ENCODE measurements at regions not wholly inside any gene's neighbourhood (a gene's known extent, or its start where the extent isn't known, plus 50 kb on each side); places are given as distances from the start of the nearest gene placed in this dataset.

DNA sequence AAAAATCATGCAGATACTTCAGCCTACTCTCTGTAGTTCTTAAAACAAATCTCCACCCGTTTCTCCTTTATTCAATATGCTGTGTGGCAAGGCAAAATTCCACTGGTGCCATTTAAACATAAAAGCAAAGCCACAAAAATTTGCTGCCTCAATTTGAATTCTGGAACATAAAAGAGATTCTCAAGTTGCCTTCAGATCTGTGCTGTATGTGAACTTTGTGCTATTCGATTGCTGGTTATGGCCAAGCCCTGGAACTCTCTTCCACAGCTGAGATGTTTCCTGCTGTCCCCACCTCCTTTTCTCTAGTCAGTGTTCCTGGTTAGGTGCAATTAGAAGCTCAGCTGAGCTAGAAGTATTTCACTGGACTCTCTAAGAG is 395.3 kb upstream of the BTBD3 start (continued):
- TF ChIP-seq, protein P1, sequence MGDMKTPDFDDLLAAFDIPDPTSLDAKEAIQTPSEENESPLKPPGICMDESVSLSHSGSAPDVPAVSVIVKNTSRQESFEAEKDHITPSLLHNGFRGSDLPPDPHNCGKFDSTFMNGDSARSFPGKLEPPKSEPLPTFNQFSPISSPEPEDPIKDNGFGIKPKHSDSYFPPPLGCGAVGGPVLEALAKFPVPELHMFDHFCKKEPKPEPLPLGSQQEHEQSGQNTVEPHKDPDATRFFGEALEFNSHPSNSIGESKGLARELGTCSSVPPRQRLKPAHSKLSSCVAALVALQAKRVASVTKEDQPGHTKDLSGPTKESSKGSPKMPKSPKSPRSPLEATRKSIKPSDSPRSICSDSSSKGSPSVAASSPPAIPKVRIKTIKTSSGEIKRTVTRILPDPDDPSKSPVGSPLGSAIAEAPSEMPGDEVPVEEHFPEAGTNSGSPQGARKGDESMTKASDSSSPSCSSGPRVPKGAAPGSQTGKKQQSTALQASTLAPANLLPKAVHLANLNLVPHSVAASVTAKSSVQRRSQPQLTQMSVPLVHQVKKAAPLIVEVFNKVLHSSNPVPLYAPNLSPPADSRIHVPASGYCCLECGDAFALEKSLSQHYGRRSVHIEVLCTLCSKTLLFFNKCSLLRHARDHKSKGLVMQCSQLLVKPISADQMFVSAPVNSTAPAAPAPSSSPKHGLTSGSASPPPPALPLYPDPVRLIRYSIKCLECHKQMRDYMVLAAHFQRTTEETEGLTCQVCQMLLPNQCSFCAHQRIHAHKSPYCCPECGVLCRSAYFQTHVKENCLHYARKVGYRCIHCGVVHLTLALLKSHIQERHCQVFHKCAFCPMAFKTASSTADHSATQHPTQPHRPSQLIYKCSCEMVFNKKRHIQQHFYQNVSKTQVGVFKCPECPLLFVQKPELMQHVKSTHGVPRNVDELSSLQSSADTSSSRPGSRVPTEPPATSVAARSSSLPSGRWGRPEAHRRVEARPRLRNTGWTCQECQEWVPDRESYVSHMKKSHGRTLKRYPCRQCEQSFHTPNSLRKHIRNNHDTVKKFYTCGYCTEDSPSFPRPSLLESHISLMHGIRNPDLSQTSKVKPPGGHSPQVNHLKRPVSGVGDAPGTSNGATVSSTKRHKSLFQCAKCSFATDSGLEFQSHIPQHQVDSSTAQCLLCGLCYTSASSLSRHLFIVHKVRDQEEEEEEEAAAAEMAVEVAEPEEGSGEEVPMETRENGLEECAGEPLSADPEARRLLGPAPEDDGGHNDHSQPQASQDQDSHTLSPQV (IDR thresholded peaks at IDR 0.05): no peak
- TF ChIP-seq RAD51 (IDR thresholded peaks at IDR 0.05) (no peak), HDAC6 (IDR thresholded peaks at IDR 0.05; ENCODE audit: unreplicated experiment) (no peak)

DNA sequence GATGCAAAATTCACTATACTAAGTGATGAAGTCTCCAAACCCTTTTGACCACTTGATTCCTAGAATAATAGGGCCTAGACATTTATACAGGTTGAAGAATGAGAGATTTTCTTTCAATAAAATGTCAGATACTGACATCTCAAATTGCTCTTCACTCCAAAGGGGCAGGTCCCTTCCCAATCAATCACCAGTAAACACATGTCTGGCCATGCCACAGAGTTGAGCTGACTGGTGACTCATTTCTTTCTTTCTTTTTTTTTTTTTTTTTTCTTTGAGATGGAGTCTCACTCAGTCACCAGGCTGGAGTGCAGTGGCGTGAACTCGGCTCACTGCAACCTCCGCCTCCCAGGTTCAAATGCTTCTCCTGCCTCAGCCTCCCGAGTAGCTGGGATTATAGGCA is 388.6 kb upstream of the BTBD3 start:
- WGBS (ENCODE audit: insufficient coverage, insufficient replicate concordance, low lambda C conversion rate, missing lambda C conversion rate): 69% methylated on average over 4 of the region's 4 CpGs
- no peak for ATAC-seq
- SMC1A ChIA-PET (ENCODE audit: uncharacterized antibody, unreplicated experiment): interaction anchor here (1.1 kb wide), 1 partner anchor 10 kb away, joined by 3 read pairs; no protein-coding TSS in a partner anchor

More for the DNA sequence above, 388.6 kb upstream of the BTBD3 start:
- Histone ChIP-seq H3K9me3 (replicated peaks; ENCODE audit: control insufficient read depth, insufficient read depth, low read length) (no peaks in the 10 kb centered on the region; the same call in 2 of the 3 replicates), H3K27me3 (replicated peaks in 1 of 2; ENCODE audit: control insufficient read depth in 2 of 2, insufficient read depth in 2 of 2, low read length in 1 of 2) (no peaks in the 10 kb centered on the region), H3K36me3 (ENCODE audit: control insufficient read depth in 2 of 2, insufficient read depth in 2 of 2, low read length in 1 of 2) (no peaks in the 10 kb centered on the region), H4K20me1 (ENCODE audit: control insufficient read depth, insufficient read depth) (no peaks in the 10 kb centered on the region), H3K4me2 (ENCODE audit: control insufficient read depth, insufficient read depth) (no peak overlapping the region), H3K27ac (ENCODE audit: control insufficient read depth, insufficient read depth) (no peak overlapping the region), H3K4me1 (ENCODE audit: control insufficient read depth, insufficient read depth, low read length) (no peaks in the 10 kb centered on the region), H3K4me3 (no peak overlapping the region), H3K79me2 (ENCODE audit: control insufficient read depth, insufficient read depth, low read length) (no peaks in the 10 kb centered on the region), H3K9ac (ENCODE audit: control insufficient read depth, insufficient read depth, low read length) (no peak overlapping the region), H2AFZ (ENCODE audit: control insufficient read depth, low read depth, low read length) (no peak overlapping the region)
- intact Hi-C loops (cut with micrococcal nuclease; ENCODE audit: unreplicated experiment): no loop called here
- CTCF ChIA-PET: no interaction called here
- in situ Hi-C loops (cut with MboI): loop anchor here (25.0 kb wide), 1 partner anchor 1542 kb away; no protein-coding TSS in a partner anchor
- POLR2A ChIA-PET: no interaction called here
- RAD21 ChIA-PET (ENCODE audit: unreplicated experiment): interaction anchor here (0.8 kb wide), 1 partner anchor 39 kb away, joined by 3 read pairs; no protein-coding TSS in a partner anchor
- DNase-seq (ENCODE audit: low read depth, low spot score) (no peak), FAIRE-seq (no peak)
- no TSS peak for BruUV-seq (replicated peaks)
- TF ChIP-seq TCF7 (IDR thresholded peaks at IDR 0.05; ENCODE audit: borderline replicate concordance): no peak
- no peak for TF ChIP-seq IKZF2 (IDR thresholded peaks at IDR 0.05)
- TF ChIP-seq FOS (IDR thresholded peaks at IDR 0.05; ENCODE audit: borderline replicate concordance, extremely low read depth, insufficient read length): no peak
- no peak for TF ChIP-seq MYB (IDR thresholded peaks at IDR 0.05; ENCODE audit: borderline replicate concordance, low read depth, low read length)
- TF ChIP-seq CEBPB (IDR thresholded peaks at IDR 0.05; ENCODE audit: borderline replicate concordance in 1 of 2, low read depth in 2 of 2, low read length in 2 of 2): no peak
- TF ChIP-seq, protein P2, sequence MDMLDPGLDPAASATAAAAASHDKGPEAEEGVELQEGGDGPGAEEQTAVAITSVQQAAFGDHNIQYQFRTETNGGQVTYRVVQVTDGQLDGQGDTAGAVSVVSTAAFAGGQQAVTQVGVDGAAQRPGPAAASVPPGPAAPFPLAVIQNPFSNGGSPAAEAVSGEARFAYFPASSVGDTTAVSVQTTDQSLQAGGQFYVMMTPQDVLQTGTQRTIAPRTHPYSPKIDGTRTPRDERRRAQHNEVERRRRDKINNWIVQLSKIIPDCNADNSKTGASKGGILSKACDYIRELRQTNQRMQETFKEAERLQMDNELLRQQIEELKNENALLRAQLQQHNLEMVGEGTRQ (IDR thresholded peaks at IDR 0.05; ENCODE audit: borderline replicate concordance, low read depth, low read length): no peak
- TF ChIP-seq, protein P3, sequence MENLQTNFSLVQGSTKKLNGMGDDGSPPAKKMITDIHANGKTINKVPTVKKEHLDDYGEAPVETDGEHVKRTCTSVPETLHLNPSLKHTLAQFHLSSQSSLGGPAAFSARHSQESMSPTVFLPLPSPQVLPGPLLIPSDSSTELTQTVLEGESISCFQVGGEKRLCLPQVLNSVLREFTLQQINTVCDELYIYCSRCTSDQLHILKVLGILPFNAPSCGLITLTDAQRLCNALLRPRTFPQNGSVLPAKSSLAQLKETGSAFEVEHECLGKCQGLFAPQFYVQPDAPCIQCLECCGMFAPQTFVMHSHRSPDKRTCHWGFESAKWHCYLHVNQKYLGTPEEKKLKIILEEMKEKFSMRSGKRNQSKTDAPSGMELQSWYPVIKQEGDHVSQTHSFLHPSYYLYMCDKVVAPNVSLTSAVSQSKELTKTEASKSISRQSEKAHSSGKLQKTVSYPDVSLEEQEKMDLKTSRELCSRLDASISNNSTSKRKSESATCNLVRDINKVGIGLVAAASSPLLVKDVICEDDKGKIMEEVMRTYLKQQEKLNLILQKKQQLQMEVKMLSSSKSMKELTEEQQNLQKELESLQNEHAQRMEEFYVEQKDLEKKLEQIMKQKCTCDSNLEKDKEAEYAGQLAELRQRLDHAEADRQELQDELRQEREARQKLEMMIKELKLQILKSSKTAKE (IDR thresholded peaks at IDR 0.05; ENCODE audit: low read depth, poor library complexity, severe bottlenecking): no peak

Measured in GM12878 (cell line).